Astrocyte (in vitro differentiated cells and primary cell): ENCODE measurements at regions not wholly inside any gene's neighbourhood (a gene's known extent, or its start where the extent isn't known, plus 50 kb on each side); places are given as distances from the start of the nearest gene placed in this dataset.

Experiments
- CTCF ChIP-seq: IDR thresholded peaks from 2 replicates; pipeline ENCODE4 v1.5.1; 2011; ENCODE audit warnings: low read depth, mild to moderate bottlenecking, inconsistent platforms, low read length, moderate library complexity; ENCODE audit not compliant: insufficient read depth
- EZH2 ChIP-seq: IDR thresholded peaks from 2 replicates; pipeline ENCODE4 v1.6.1; 2012; ENCODE audit warnings: mild to moderate bottlenecking, low read length, inconsistent platforms; ENCODE audit not compliant: insufficient read depth

- no peak for TF ChIP-seq CTCF
- no peak for TF ChIP-seq EZH2
Observed at GRCh38 chr16:6192984-6193383, 1095.4 kb upstream of the EEF2KMT start.
